ENCODE measurements at regions not wholly inside any gene's neighbourhood (a gene's known extent, or its start where the extent isn't known, plus 50 kb on each side); places are given as distances from the start of the nearest gene placed in this dataset.

DNA sequence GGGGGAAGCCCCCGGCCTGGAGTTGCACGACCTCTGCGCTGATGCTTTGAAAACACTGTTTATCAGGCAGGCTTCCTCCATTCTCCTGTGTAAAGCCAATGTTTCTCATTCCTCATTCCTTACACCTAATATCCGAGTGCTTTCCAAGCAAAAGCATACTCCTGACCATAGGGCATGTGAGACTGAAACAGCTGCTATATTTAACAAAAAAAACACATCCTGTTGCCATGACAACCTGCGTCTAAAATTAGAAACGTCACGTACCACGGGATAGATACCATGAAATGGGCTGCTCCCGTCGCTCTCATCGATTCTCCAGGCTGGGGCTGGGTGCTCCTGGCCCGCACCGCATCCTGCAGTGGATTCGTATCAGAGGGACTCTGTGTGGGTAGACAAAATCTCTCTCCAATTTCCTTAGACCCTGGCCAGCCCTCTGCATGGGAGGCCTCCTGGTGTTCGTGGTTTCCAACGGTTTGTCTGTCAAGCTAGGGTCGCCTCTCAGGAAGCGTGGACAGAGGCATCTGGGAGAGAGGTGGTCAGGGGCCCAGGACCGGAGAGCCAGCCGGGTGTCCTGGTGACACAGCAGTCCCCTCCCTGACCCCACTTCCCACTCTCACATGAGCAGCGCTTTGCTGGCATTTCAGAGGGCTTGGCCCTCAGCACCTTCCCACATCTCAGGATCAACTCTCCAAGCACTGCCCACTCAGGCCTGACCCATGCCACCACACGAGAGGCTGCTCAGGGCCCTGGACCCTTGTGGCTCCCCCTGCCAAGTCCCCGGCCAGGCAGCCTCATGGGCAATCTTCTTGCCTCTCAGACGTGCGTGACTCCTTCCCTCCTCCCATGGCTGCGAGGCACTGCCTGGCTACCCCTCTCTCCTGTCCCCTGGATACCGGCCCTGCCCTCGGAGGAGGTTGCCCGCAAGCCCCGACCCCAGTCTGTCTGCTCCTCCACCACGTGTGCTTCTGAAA, 268.1 kb downstream of the NDUFA10 start:
- no peak for DNase-seq

DNA sequence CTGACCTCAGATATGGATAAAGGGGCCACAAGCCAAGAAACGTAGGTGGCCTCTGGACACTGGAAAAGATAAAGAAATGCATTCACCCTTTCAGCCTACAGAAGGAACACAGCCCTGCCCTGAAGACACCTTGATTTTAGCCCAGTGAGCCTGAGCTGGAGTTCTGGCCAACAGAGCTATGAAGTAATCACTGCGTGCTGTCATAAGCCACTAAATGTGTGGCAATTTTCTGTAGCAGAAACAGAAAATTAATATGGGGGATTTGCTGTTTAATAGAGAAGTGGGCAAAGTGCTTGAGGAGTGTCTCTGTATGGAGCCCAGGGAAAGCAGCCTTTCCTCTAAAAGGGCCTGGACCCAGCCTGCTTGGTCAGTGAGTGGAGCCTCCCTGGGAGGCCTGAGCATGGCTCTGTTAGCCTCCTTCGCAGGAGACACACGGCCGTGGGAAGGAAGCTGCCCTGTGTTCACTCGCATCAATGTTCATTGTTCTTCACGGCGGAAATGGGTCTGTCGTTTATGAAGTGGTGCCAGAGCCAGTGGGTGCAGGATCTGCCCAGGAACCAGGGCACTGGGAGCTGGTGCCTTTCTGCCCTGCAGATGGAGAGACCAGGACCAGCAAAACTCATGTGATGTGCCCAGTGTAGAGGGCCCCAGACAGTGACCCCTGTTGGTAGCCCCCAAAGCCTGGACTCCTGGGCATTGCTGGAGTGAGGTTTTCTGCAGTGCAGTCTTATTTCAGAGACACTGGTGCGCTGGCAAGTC, 268.9 kb downstream of the NDUFA10 start:
- no peak for DNase-seq

DNA sequence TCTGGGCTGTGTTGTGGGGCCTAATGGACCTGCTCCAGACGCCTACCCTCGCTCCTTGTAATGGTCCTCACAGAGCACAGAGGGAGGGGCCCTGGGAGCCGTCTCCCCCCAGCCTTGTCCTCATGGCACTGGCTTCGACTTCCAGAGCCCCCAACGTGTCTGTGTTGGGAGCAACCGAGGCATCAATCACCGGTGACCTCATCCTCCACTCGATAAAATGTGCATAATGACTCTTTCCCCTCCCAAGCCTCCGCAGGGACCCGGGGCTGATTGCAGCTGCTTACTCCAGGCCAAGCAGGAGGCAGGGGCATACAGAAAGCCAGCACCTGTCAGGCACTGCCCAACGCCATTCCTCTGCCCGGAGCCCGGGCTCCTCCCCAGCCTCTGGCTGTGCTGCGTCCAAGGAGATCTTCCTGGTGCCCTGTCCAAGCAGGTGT, 271.7 kb downstream of the NDUFA10 start:
- DNase-seq = no peak

DNA sequence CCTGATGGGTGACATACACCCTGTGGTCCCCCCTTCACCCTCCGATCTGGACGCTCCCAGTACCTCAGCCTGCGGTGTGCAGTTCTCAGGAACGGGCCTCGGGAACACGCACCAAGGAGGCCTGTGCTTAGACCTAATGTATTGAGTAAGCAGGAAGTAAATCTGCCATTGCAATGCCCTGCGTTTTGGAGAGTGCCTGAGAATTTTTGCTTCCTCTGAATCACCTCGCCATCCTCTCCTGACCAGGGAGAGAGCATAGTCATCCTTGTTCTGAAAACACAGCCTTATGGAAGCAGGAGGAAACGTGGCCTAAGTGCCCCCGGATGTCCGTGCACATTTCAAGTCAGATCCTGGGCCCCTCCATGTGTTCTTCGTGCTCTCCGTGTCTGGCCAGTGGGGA, 272.2 kb downstream of the NDUFA10 start:
- no peak for DNase-seq

DNA sequence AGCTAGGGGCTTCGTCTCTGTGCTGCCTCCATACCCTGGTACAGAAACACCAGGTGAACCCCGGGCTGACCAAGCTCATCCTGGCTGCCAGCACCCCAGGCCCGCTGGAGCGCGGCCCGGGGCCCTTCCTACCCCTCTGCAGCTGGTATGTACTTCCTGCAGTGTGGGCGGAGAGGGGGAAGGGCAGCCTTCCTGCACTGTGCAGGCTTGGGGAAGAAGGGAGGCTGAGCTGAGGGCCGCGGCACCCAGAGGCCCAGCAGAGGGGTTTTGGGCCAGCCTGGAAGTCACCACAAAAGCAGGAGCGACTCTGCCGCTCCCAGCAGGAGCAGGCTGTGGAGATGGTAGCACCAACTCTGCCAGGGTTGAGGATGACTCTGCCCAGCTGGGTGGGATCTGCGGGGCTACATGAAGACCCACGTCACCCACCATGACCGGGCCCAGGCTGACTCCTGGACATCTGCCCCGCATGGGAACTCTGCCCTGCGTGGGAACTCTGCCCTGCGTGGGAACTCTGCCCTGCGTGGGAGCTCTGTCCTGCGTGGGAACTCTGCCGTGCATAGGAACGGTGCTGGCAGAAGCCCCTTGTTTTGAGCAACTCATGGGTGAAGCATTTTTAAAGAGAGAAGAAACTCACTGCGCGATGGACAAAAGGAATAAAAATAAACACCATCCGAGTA, 273.3 kb downstream of the NDUFA10 start:
- peak; percentile 2 for DNase-seq

DNA sequence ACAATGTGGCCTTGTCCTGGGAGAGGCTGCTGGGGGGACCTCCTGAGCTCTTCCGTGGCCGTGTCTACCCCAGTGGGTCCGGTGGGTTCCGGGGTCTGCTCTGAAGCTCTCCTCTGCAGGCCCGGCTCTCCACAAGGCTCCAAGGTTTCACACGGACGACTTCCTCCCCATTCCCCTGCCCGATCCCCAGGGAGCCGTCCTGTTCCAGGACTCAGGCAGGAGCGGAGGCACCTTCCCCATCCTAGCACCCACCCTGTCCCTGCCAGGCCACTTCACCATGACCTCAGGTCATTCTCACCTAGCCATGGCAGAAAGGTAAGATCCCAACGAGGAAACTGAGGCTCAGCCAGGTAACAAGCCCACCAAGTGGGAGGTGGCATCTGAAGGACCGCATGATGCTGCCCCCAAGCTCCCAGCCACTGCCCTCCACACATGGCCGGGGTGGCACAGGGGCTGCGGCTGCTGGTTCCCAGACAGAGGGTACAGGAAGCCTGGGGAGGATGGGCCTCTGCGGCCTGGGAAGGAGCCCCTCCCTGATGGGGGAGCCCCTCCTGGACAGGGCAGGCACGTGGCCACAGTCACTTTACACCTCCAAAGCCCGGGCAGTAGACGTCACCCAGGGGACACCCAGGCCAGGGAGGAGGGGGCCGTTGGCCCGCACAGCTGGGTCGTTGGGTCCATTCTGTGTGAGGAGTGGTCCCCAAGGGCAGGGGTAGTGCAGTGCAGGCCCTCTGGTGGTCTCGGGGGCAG, 274.0 kb downstream of the NDUFA10 start:
- no peak for DNase-seq

DNA sequence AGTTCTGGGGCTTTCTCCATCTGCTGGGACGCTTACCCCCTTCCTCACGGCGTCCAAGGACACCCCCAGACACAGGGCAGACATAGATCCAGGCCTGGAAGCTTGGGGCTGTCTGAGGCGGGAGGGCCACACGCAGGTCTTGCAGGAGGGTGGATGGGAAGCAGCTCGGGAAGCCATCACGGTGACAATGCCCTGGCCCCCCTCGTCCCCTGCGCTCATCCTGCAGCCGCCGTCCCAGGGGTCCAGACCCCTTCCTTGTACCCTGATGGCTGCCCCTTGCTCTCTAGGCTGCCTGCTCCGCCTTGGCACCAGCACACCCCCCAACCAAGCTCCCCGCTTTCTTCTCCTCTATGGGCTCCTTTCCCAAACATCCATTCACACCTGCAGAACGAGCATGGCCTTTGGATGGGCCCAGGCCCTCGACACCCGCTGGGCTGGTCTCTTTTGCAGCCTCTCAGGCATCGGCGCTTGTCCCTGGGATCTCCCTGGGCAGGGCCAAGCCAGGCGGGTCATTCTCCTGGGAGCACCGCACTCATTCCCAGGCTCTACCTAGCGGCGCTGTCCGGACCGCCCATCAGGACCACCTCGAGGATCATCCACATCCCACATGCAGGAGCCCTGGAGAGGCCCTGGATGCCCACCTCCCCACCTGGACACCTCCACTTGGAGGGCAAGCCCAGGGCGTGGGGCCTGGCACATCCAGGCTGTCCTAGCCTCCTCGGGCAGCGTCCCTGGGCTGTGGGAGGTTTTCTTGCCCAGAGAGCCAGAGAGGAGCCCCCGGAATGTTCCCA, 274.9 kb downstream of the NDUFA10 start:
- DNase-seq = no peak

DNA sequence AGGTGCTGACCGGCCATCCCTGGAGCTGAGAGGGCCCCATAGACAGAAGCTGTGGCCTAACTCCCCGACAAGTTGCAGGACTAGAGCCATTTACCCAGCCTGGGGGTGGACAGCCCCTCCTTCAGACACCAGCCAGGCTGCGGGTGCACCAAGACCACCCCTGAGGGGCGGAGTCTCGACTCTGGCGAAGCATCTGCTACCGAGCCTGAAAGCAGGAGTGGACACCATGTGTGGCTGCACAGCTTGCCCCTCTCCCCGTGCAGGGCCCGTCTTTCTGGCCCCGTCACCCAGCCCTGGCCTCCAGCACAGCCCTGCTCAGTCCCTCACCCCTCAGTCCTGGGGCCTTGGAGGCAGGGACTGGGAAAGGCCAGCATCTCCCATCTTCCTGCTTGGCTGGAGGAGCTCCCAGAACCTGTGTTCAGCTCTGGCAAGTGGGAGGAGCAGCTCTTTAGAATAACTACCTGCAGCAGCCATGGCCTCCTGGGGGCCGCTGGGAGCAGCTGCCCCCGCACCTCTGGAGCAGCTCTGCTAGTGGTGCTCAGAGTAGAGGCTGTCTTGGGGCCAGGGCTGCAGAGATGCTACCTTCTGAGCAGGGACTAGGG, 275.8 kb downstream of the NDUFA10 start:
- DNase-seq = no peak

DNA sequence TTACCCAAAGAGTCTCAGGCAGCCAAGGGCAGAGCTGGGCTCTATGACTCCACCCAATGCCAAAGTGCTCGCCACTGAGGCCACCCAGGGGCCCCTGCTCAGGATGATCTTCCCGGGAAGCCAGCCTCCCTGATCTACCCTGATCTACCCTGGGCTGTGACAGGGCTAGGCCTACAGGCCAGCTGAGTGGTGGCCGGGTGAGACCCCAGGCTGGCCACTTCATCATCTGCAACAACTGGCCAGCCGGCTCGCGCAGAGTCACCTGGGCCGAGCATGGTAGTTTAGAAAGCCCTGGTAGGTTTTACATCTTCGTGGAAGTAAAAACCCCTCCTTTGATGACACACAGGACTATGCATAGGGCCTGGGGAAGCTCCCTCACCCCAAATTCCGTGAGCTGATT, 276.3 kb downstream of the NDUFA10 start:
- no peak for DNase-seq

DNA sequence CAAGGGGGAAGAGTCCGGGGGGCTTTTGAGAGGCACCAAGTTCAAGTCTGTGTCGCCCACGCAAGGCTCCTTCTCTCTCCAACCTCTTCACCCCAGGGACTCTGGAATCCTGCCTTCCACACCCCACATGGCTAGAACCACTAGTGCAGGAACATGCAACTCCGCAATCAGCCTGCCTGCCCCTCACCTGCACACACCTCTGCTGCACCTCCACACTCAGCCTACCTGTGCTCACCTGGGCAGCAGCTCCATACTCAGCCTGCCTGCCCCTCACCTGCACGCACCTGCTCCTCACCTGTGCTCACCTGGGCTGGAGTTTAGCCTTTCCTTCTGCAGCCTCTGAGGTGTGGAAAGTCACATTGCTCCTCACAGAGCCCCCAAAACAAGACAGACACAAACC, 277.4 kb downstream of the NDUFA10 start:
- no peak for DNase-seq

DNA sequence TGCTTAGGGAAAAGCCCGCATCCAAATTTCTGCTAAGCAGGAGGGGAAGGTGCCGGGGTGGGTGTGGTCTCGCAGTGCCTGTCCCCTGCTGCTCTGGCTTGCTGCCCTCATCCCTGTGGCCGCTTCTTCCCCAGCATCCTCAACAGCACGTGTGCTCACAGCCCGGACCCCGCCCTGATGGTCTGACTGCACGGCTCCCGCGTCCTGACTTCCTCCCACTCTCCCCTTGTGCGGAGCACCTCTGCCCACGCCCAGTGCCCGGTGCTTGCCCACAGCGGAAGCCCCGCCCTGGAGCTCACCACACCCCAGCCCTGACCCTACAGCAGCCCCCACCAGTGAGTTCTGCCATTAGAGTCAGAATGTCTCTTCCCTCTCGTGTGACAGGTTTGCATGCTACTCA, 277.9 kb downstream of the NDUFA10 start:
- no peak for DNase-seq

DNA sequence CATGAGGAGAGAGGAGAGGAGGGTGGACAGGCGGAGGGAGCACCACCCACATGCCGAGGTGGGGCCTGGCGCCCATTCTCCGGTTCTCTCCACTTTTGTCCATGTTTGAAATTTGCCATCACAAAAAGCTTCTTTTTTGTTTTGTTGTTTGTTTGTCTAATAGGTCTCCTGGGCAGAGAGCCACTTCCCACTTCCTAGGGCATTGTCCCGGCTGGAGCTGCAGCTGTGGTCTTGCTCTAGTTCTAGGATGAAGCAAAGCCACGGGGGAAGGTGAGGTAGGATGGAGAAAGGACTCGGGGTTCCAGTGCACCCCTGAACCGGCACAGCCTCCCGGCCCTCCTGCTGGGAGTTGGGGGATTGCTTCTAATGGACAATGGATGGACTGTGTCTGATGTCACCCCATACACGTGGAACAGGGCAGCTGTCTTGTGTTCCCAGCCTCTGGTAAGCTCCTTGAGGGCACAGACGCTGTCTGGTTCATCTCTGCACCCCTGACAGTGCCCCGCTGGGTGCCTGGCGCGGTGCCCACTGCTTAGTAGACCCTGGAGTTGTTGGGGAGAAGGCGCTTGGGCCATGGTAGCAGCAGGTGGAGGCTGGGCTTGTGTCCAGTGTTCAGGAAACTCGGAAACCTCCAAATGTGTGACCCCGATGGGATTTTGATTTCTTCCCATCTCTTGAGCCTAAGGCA, 278.4 kb downstream of the NDUFA10 start:
- no peak for DNase-seq

DNA sequence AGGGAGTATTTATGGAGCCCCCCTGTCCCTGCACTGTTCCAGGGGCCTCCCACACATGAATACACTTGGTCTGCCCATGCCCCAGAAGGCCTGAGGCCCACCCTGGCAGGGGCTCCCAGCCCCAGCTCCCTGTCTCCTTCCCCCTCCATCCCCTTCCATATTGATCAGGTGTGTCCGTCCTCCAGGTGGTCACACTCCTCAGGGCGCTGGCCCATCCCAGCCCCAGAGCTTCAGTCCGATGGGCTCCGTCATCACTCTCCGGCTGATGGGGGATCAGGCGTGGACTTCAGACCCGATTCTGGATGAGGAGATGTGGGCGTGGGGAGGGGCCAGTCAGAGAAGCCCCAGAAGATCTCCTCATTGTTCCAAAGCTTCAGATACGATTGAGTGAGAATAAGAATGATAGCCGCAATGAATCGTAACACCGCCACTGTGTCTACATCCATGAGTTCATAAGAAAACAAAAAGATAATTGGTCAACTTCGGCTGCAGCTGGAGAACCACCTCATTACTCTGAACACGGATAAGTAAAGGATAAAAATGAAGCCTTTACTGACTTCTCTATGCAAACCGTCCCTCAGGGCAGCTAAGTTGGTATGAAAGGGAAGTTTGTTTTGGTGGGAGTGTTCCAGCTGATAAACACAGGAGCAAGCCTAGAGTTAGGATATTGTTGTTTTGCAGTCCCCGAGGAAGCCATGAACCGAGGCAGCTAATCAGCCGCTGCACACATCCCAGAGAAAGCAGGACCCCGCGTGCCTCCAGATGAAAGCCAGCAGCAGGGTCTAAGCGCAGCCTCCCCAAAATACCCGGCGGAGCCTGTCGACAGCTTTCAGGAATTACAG, 279.5 kb downstream of the NDUFA10 start:
- DNase-seq = no peak

DNA sequence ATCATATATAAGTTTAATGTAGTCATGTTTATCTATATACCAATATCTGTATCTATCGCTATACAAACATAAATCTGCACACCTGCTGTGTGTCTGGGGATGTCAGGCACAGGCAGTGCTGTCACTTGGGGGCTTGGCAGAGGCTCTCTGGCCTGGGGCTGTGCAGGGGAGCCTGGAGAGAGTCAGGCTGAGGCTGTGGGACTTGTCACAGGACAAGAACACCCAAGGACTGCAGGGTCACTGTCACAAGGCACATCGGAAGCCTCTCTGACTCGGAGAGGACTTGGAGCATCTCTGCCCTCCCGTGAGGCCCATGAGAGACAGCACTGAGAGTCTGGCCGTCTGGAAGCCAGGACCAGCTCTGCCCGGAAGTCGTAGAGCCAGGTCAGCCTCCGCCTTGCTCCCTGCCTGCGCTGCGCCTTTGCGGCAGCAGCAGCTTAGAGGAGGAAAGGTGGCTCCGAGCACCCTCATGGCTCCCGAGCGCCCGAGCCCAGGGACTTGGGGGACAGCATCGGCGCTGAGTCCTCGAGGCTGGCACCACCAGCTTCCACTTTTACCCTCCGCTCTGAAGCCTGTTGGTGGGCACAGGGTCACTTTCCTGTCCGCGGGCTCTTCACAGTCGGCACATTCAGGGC, 280.3 kb downstream of the NDUFA10 start:
- no peak for DNase-seq

DNA sequence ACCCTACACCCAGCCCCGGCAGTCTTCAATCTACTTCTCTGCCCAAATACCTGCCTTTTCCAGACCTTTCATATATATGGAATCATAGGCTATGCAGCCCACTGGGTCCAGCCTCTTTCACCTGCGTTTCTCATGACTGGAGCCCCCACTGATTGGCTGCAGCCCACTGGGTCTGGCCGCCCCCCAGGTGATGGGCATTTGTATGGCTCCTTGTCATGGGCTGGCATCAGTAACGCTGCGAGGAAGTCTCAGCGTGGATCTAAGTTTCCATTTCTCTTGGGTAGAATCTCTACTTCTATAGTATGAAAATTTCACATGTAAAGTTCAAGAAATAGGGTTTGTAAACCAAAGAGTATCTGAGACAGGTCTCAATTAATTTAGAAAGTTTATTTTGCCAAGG, 281.9 kb downstream of the NDUFA10 start:
- no peak for DNase-seq

DNA sequence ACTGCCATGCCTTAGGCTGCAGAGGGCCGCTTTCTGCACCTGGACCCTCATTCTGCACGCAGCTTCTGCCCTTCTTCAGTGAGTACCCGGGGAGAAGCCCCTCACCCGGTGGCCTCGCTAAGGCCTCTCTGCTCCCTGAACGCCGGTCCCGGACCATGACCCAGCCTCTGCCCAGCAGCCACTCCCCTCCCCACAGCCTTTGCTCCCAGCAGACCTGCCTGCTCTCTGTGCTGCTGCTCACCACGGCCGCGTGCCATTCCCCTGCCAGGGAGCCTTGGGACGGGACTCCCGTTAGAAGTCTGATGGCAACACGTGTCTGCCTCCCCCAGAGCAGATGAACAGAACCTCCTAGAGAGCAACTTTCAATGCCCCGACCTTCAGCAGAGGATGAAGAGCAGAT, 282.8 kb downstream of the NDUFA10 start:
- no peak for DNase-seq

DNA sequence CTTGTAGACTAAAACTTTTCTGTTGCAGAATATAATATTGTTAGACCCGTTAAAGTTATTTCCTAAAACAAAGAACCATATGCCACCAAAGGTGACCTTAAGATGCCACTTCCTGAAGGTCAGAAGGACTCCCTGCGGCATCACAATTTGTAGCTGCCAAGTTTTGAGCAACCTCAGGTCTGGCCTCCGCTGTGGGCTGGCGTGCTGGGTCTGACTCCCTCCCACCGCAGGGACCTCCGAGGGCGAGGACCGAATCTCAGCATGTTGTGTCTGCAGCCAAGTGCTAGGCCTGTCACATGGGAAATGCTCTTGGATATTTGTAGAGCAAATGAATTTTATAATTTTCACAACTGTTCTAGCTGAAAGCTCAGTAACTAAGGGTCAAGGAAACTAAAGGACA, 285.9 kb downstream of the NDUFA10 start:
- no peak for DNase-seq

DNA sequence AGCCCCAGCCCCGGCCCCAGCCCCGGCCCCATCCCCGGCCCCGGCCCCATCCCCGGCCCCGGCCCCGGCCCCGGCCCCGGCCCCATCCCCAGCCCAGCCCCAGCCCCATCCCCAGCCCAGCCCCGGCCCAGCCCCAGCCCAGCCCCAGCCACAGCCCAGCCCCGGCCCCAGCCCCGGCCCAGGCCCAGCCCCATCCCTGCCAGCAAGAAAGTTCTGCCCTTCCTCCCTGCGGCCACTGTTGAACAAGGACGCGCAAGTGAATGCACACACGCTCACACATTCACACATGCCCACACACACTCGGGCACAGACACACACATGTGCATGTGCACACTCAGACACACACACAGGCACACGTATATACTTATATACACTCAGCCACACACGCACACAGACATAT, 287.0 kb downstream of the NDUFA10 start:
- no peak for DNase-seq

DNA sequence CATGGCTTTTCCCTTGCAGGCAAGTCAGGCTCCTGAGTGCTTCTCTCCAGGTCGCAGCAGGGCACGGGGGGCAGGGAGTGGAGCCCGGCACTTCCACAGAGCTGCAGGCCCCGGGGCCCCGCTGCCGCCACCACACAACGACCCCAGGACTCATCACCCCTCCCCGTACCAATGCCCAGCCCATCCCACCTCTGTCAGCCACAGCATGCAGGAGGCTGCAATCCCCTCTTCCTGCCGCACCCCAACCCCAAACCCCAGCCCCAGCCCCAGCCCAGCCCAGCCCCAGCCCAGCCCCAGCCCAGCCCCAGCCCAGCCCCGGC, 288.0 kb downstream of the NDUFA10 start:
- DNase-seq = no peak

Measured in activated CD4-positive, alpha-beta T cell treated with anti-CD3 and anti-CD28 coated beads, Interleukin-2, amount 50 U/mL, for 16 hours (primary cell).